Liver (tissue), 8 donors: ENCODE measurements at regions not wholly inside any gene's neighbourhood (a gene's known extent, or its start where the extent isn't known, plus 50 kb on each side); places are given as distances from the start of the nearest gene placed in this dataset.

ENCODE experiments used
- DNase-seq: peaks from one replicate; pipeline ENCODE4 v3.0.0-alpha.2; 2017; ENCODE audit warnings: low spot score
- H3K27ac ChIP-seq, 2 donors: one replicate each; pipeline ENCODE4 v1.7.0; 2013; ENCODE audit warnings: inconsistent platforms in 2 of 2, low read length in 2 of 2, control low read depth in 1 of 2, low read depth in 1 of 2, mild to moderate bottlenecking in 1 of 2
- H3K27me3 ChIP-seq, 4 donors: one replicate each; pipeline versions ENCODE4 v1.6.1 to v1.7.0; 2013; ENCODE audit warnings: low read length in 3 of 4, inconsistent platforms in 1 of 4, mild to moderate bottlenecking in 1 of 4, moderate library complexity in 1 of 4; ENCODE audit not compliant: control insufficient read depth in 4 of 4, insufficient read depth in 4 of 4
- H3K36me3 ChIP-seq, 4 donors: one replicate each; pipeline versions ENCODE4 v1.6.1 to v1.7.0; 2013; ENCODE audit warnings: low read length in 3 of 4, mild to moderate bottlenecking in 3 of 4, low read depth in 1 of 4, moderate library complexity in 1 of 4; ENCODE audit not compliant: control insufficient read depth in 4 of 4, insufficient read depth in 3 of 4
- H3K4me1 ChIP-seq, 4 donors: one replicate each; pipeline versions ENCODE4 v1.6.1 to v1.7.0; 2013; ENCODE audit warnings: low read length in 3 of 4, mild to moderate bottlenecking in 3 of 4, moderate library complexity in 1 of 4; ENCODE audit not compliant: control insufficient read depth in 4 of 4, insufficient read depth in 4 of 4
- H3K4me3 ChIP-seq, 3 donors: one replicate each; pipeline versions ENCODE4 v1.6.1 to v1.7.0; 2013; ENCODE audit warnings: low read length in 3 of 3, control low read depth in 1 of 3, low read depth in 1 of 3, mild to moderate bottlenecking in 1 of 3
- H3K9ac ChIP-seq, 2 donors: one replicate each; pipeline ENCODE4 v1.7.0; 2013; ENCODE audit warnings: low read length in 2 of 2, mild to moderate bottlenecking in 2 of 2, moderate library complexity in 2 of 2, control low read depth in 1 of 2, low read depth in 1 of 2
- H3K9me3 ChIP-seq, 4 donors: one replicate each; pipeline versions ENCODE4 v1.6.1 to v1.7.0; 2013; ENCODE audit warnings: low read length in 3 of 4; ENCODE audit not compliant: control insufficient read depth in 4 of 4
- ATF3 ChIP-seq: IDR thresholded peaks from 2 replicates; pipeline ENCODE4 v1.6.1; 2016; ENCODE audit warnings: antibody characterized with exemption
- CTCF ChIP-seq: fragments of 150-350 bp; IDR thresholded peaks from 2 replicates; pipeline ENCODE4 v1.5.1; 2017; ENCODE audit warnings: improper control_type of control experiment, low read depth, low read length; ENCODE audit not compliant: missing input control
- EGR1 ChIP-seq, 2 donors: IDR thresholded peaks; 2 replicates each; pipeline ENCODE4 v1.6.1; 2016 to 2018; ENCODE audit warnings: antibody characterized with exemption in 2 of 2, low read depth in 2 of 2
- FOXA1 ChIP-seq: IDR thresholded peaks from 2 replicates; pipeline ENCODE4 v1.6.1; 2016; ENCODE audit warnings: antibody characterized with exemption
- FOXA2 ChIP-seq: IDR thresholded peaks from 2 replicates; pipeline ENCODE4 v1.6.1; 2016; ENCODE audit warnings: antibody characterized with exemption
- GABPA ChIP-seq, 2 donors: IDR thresholded peaks in 1 of 2; conservative IDR thresholded peaks in 1 of 2; 2 replicates each; pipeline ENCODE4 v1.6.1; 2016; ENCODE audit warnings: antibody characterized with exemption in 2 of 2, mild to moderate bottlenecking in 1 of 2, moderate library complexity in 1 of 2
- HNF4A ChIP-seq, 2 donors: conservative IDR thresholded peaks; 2 replicates each; pipeline ENCODE4 v1.6.1; 2016; ENCODE audit warnings: antibody characterized with exemption in 2 of 2, mild to moderate bottlenecking in 2 of 2
- HNF4G ChIP-seq: IDR thresholded peaks from 2 replicates; pipeline ENCODE4 v1.6.1; 2016; ENCODE audit warnings: antibody characterized with exemption
- JUND ChIP-seq, 2 donors: IDR thresholded peaks; 2 replicates each; pipeline ENCODE4 v1.6.1; 2016; ENCODE audit warnings: antibody characterized with exemption in 2 of 2
- MAX ChIP-seq: IDR thresholded peaks from 2 replicates; pipeline ENCODE4 v1.6.1; 2016; ENCODE audit warnings: antibody characterized with exemption
- NR2F2 ChIP-seq: IDR thresholded peaks from 2 replicates; pipeline ENCODE4 v1.6.1; 2016; ENCODE audit warnings: antibody characterized with exemption
- RAD21 ChIP-seq, 2 donors: IDR thresholded peaks; 2 replicates each; pipeline ENCODE4 v1.6.1; 2016; ENCODE audit warnings: antibody characterized with exemption in 2 of 2, mild to moderate bottlenecking in 2 of 2
- REST ChIP-seq: IDR thresholded peaks from 2 replicates; pipeline ENCODE4 v1.6.1; 2016; ENCODE audit warnings: antibody characterized with exemption, mild to moderate bottlenecking
- SP1 ChIP-seq: IDR thresholded peaks from 2 replicates; pipeline ENCODE4 v1.6.1; 2018; ENCODE audit warnings: antibody characterized with exemption, mild to moderate bottlenecking
- TAF1 ChIP-seq: conservative IDR thresholded peaks from 2 replicates; pipeline ENCODE4 v1.6.1; 2016; ENCODE audit warnings: antibody characterized with exemption, mild to moderate bottlenecking
- YY1 ChIP-seq: IDR thresholded peaks from 2 replicates; pipeline ENCODE4 v1.6.1; 2016; ENCODE audit warnings: antibody characterized with exemption, mild to moderate bottlenecking
- ZBTB33 ChIP-seq: IDR thresholded peaks from 2 replicates; pipeline ENCODE4 v1.6.1; 2016; ENCODE audit warnings: antibody characterized with exemption
- WGBS: extraction: QIAGEN DNeasy Blood & Tissue Kit; methylation state at CpG from one replicate; pipeline ENCODE4 v1.1.7; 2013; 5-methylcytosine and 5-hydroxymethylcytosine counted together
- donor health status: healthy.
- donor health status: healthy.
- donor health status: healthy.
- donor health status: healthy.
- donor health status: healthy.

GRCh38 chr1:218813237-218813636, 360.4 kb upstream of the LYPLAL1 start (continued):
- TF ChIP-seq REST (no peak), FOXA1 (no peak), SP1 (no peak), HNF4A (conservative IDR thresholded peaks at IDR 0.05) (no peak), GABPA (IDR thresholded peaks at IDR 0.05 in 1 of 2, conservative IDR thresholded peaks at IDR 0.05 in 1 of 2) (no peak), EGR1 (IDR thresholded peaks at IDR 0.05; ENCODE audit: low read depth in 2 of 2) (no peak), ATF3 (no peak)

- 79% methylated on average over 2 of the region's 2 CpGs for WGBS
- Histone ChIP-seq H3K4me3 (no peak overlapping the region), H3K9ac (no peak overlapping the region), H3K9me3 (no peaks in the 10 kb centered on the region), H3K36me3 (no peaks in the 10 kb centered on the region), H3K27me3 (no peaks in the 10 kb centered on the region), H3K4me1 (no peaks in the 10 kb centered on the region), H3K27ac (no peak overlapping the region)
- DNase-seq, result no peak
- TF ChIP-seq ATF3 (no peak), FOXA2 (no peak), GABPA (IDR thresholded peaks at IDR 0.05 in 1 of 2, conservative IDR thresholded peaks at IDR 0.05 in 1 of 2) (no peak), NR2F2 (no peak), JUND (IDR thresholded peaks at IDR 0.05) (no peak), HNF4G (no peak), ZBTB33 (no peak), TAF1 (no peak), RAD21 (IDR thresholded peaks at IDR 0.05) (no peak), MAX (no peak), SP1 (no peak), HNF4A (conservative IDR thresholded peaks at IDR 0.05) (no peak), YY1 (no peak), CTCF (no peak)
These were observed 358.6 kb upstream of the LYPLAL1 start for GRCh38 chr1:218815076-218815475.
